LNCAP (cell line): ENCODE measurements at regions not wholly inside any gene's neighbourhood (a gene's known extent, or its start where the extent isn't known, plus 50 kb on each side); places are given as distances from the start of the nearest gene placed in this dataset.

Experiments
- CTCF ChIP-seq: fragments of 450-650 bp; IDR thresholded peaks from 2 replicates; pipeline ENCODE4 v1.5.1; 2017; ENCODE audit warnings: mild to moderate bottlenecking

GRCh38 chr6:22829070-22829469 is 259.7 kb downstream of the HDGFL1 start:
- TF ChIP-seq CTCF = no peak

GRCh38 chr6:22830463-22830862 is 261.1 kb downstream of the HDGFL1 start:
- no peak for TF ChIP-seq CTCF

- TF ChIP-seq CTCF = no peak
These were observed 263.8 kb downstream of the HDGFL1 start for GRCh38 chr6:22833191-22833590.

GRCh38 chr6:22838345-22838744 is 269.0 kb downstream of the HDGFL1 start:
- no peak for TF ChIP-seq CTCF

- no peak for TF ChIP-seq CTCF
These were observed 276.1 kb downstream of the HDGFL1 start for GRCh38 chr6:22845467-22845866.

GRCh38 chr6:22848121-22848520 is 278.8 kb downstream of the HDGFL1 start:
- TF ChIP-seq CTCF = no peak

GRCh38 chr6:22849921-22850320 is 280.6 kb downstream of the HDGFL1 start:
- no peak for TF ChIP-seq CTCF

- no peak for TF ChIP-seq CTCF
These were observed 282.7 kb downstream of the HDGFL1 start for GRCh38 chr6:22852101-22852500.
